CD4-positive, alpha-beta T cell (primary cell): ENCODE measurements at regions not wholly inside any gene's neighbourhood (a gene's known extent, or its start where the extent isn't known, plus 50 kb on each side); places are given as distances from the start of the nearest gene placed in this dataset.

Source experiments
- ATAC-seq: fragments of 200-7000 bp; cut with Tn5 transposase; one replicate; pipeline ENCODE4 v1.10.0; 2022; ENCODE audit warnings: mild to moderate bottlenecking; ENCODE audit not compliant: poor library complexity
- CTCF ChIA-PET: fragments of 350-600 bp; sonication (Branson Sonifier 250); formaldehyde crosslinking; loops from one replicate; lab custom pipeline; 2021; ENCODE audit warnings: antibody characterized with exemption, inconsistent platforms; lab: Charles Lee
- POLR2A ChIA-PET: fragments of 350-600 bp; sonication (Branson Sonifier 250); formaldehyde crosslinking; loops from one replicate; lab custom pipeline; 2021; ENCODE audit warnings: antibody characterized with exemption, inconsistent platforms; lab: Charles Lee
- DNase-seq, 14 experiments: peaks; one replicate each; pipeline ENCODE4 v3.0.0-alpha.2; 2013 to 2020; ENCODE audit warnings: mixed read lengths in 2 of 14
- H3K27ac ChIP-seq, 2 donors: one replicate each; pipeline versions ENCODE4 v1.5.1 to v1.7.0; 2013; ENCODE audit warnings: low read length in 2 of 2, low read depth in 1 of 2, mild to moderate bottlenecking in 1 of 2
- H3K27me3 ChIP-seq, 2 experiments: 1 replicate in 1 of 2; 2 replicates in 1 of 2; pipeline versions ENCODE4 v1.6.1 to v1.7.0; 2013; ENCODE audit warnings: low read length in 2 of 2, control low read depth in 1 of 2, mild to moderate bottlenecking in 1 of 2, moderate library complexity in 1 of 2; ENCODE audit not compliant: insufficient read depth in 2 of 2, control insufficient read depth in 1 of 2
- H3K36me3 ChIP-seq: one replicate; pipeline ENCODE4 v1.6.1; 2013; ENCODE audit warnings: low read length, control low read depth; ENCODE audit not compliant: insufficient read depth
- H3K4me1 ChIP-seq: one replicate; pipeline ENCODE4 v1.6.1; 2013; ENCODE audit warnings: low read length, control low read depth; ENCODE audit not compliant: insufficient read depth
- H3K4me3 ChIP-seq: one replicate; pipeline ENCODE4 v1.5.1; 2013; ENCODE audit warnings: mild to moderate bottlenecking, low read length, moderate library complexity
- H3K9me3 ChIP-seq, 2 experiments: 1 replicate in 1 of 2; 2 replicates in 1 of 2; pipeline versions ENCODE4 v1.6.1 to v1.7.0; 2013; ENCODE audit warnings: low read length in 2 of 2, mild to moderate bottlenecking in 2 of 2, control low read depth in 1 of 2, moderate library complexity in 1 of 2; ENCODE audit not compliant: control insufficient read depth in 1 of 2, insufficient read depth in 1 of 2
- H3K27ac Mint-ChIP-seq: one replicate; pipeline ENCODE4 v1.8.0; 2020; ENCODE audit warnings: mixed read lengths
- H3K27me3 Mint-ChIP-seq: one replicate; pipeline ENCODE4 v1.8.0; 2021; ENCODE audit warnings: mixed read lengths
- H3K36me3 Mint-ChIP-seq: one replicate; pipeline ENCODE4 v1.8.0; 2021; ENCODE audit warnings: low read depth, mixed read lengths
- H3K4me1 Mint-ChIP-seq: one replicate; pipeline ENCODE4 v1.8.0; 2021; ENCODE audit warnings: low read depth, mixed read lengths
- H3K4me3 Mint-ChIP-seq: one replicate; pipeline ENCODE4 v1.8.0; 2020; ENCODE audit warnings: mild to moderate bottlenecking, mixed read lengths
- H3K9me3 Mint-ChIP-seq: one replicate; pipeline ENCODE4 v1.8.0; 2020; ENCODE audit warnings: mixed read lengths
- intact Hi-C, 2 experiments: fragments of 100-400 bp; cut with DNase I in 1 of 2; cut with micrococcal nuclease in 1 of 2; formaldehyde crosslinking; loops; one replicate each; pipeline versions ENCODE4 v1.15.1 to v1.9.0; 2023 to 2025; cut with DNase I, micrococcal nuclease
- TF ChIP-seq, protein P1 (sequence below): fragments of 200-600 bp; IDR thresholded peaks from one replicate; pipeline ENCODE4 v1.8.0; 2022; ENCODE audit warnings: antibody characterized with exemption, mild to moderate bottlenecking

GRCh38 chr5:169390265-169390664 lies 89.3 kb upstream of the SLIT3 start:
- H3K36me3 Mint-ChIP-seq = no peaks in the 10 kb centered on the region
- H3K27ac Mint-ChIP-seq = no peak overlapping the region
- no peak for ATAC-seq
- H3K4me1 Mint-ChIP-seq = no peaks in the 10 kb centered on the region
- DNase-seq = no peak
- TF ChIP-seq, protein P1, sequence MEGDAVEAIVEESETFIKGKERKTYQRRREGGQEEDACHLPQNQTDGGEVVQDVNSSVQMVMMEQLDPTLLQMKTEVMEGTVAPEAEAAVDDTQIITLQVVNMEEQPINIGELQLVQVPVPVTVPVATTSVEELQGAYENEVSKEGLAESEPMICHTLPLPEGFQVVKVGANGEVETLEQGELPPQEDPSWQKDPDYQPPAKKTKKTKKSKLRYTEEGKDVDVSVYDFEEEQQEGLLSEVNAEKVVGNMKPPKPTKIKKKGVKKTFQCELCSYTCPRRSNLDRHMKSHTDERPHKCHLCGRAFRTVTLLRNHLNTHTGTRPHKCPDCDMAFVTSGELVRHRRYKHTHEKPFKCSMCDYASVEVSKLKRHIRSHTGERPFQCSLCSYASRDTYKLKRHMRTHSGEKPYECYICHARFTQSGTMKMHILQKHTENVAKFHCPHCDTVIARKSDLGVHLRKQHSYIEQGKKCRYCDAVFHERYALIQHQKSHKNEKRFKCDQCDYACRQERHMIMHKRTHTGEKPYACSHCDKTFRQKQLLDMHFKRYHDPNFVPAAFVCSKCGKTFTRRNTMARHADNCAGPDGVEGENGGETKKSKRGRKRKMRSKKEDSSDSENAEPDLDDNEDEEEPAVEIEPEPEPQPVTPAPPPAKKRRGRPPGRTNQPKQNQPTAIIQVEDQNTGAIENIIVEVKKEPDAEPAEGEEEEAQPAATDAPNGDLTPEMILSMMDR = no peak
- Histone ChIP-seq H3K4me3 (no peak overlapping the region), H3K9me3 (no peaks in the 10 kb centered on the region), H3K27ac (no peak overlapping the region), H3K4me1 (no peaks in the 10 kb centered on the region), H3K27me3 (peaks cover 0 to 4% of the 10 kb centered on the region in 2 experiments), H3K36me3 (no peaks in the 10 kb centered on the region)
- CTCF ChIA-PET = no interaction called here
- no peak overlapping the region for H3K4me3 Mint-ChIP-seq
- intact Hi-C loops = no loop called here
- POLR2A ChIA-PET = no interaction called here
- peaks cover 13% of the 10 kb centered on the region for H3K27me3 Mint-ChIP-seq
- no peaks in the 10 kb centered on the region for H3K9me3 Mint-ChIP-seq

DNA sequence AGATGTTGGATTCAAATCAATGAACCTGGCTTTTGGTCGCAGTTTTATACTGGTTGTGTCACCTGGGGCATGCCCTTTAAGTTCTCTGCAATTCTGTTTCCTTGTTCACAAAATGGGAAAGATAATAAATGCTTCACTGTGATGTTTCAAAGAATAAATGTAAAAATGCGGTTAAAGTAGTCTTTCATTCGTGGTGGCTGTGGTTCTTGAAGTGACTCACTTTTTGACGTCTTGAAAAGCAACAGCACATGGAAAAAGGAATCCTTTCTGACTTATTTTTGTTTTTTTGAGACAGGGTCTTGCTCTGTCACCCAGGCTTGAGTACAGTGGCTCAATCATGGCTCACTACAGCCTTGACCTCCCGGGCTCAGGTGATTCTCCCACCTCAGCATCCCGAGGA lies 88.4 kb upstream of the SLIT3 start:
- peaks cover 8% of the 10 kb centered on the region for H3K27me3 Mint-ChIP-seq
- POLR2A ChIA-PET = no interaction called here

GRCh38 chr5:169385636-169386035 lies 84.7 kb upstream of the SLIT3 start:
- no peak overlapping the region for H3K27ac ChIP-seq
- no peak overlapping the region for H3K4me3 ChIP-seq
- H3K27me3 ChIP-seq = no peaks in the 10 kb centered on the region
- ATAC-seq (no peak), DNase-seq (no peak)
- no peaks in the 10 kb centered on the region for H3K36me3 ChIP-seq
- intact Hi-C loops = no loop called here
- ChIA-PET POLR2A (no interaction called here), CTCF (no interaction called here)
- TF ChIP-seq, protein P1 = no peak
- Mint-ChIP-seq H3K36me3 (no peaks in the 10 kb centered on the region), H3K27ac (no peak overlapping the region), H3K9me3 (peaks cover 6% of the 10 kb centered on the region), H3K4me1 (no peaks in the 10 kb centered on the region), H3K4me3 (no peak overlapping the region), H3K27me3 (no peaks in the 10 kb centered on the region)
- no peaks in the 10 kb centered on the region for H3K4me1 ChIP-seq
- H3K9me3 ChIP-seq = no peaks in the 10 kb centered on the region

More for the DNA sequence above, 88.4 kb upstream of the SLIT3 start:
- Histone ChIP-seq H3K4me1 (no peaks in the 10 kb centered on the region), H3K27ac (no peak overlapping the region), H3K36me3 (no peaks in the 10 kb centered on the region), H3K4me3 (no peak overlapping the region), H3K9me3 (no peaks in the 10 kb centered on the region), H3K27me3 (peaks cover 0 to 4% of the 10 kb centered on the region in 2 experiments)
- Mint-ChIP-seq H3K36me3 (no peaks in the 10 kb centered on the region), H3K9me3 (no peaks in the 10 kb centered on the region), H3K27ac (no peak overlapping the region), H3K4me1 (no peaks in the 10 kb centered on the region), H3K4me3 (no peak overlapping the region)
- no peak for DNase-seq
- no peak for ATAC-seq
- TF ChIP-seq, protein P1 = no peak
- intact Hi-C loops = no loop called here
- CTCF ChIA-PET = no interaction called here
